H1 (cell line): ENCODE measurements at regions not wholly inside any gene's neighbourhood (a gene's known extent, or its start where the extent isn't known, plus 50 kb on each side); places are given as distances from the start of the nearest gene placed in this dataset.

Source experiments
- CTCF ChIA-PET: fragments of 300-600 bp; sonication (Branson Sonifier 250); formaldehyde crosslinking; loops from one replicate; lab custom pipeline; 2021; ENCODE audit not compliant: partially characterized antibody; lab: Charles Lee
- POLR2A ChIA-PET: fragments of 300-600 bp; sonication (Branson Sonifier 250); formaldehyde crosslinking; loops from one replicate; lab custom pipeline; 2021; ENCODE audit warnings: inconsistent platforms; ENCODE audit not compliant: partially characterized antibody; lab: Charles Lee
- DNase-seq, 2 experiments: peaks; one replicate each; pipeline versions ENCODE4 v3.0.0 to v3.0.0-alpha.2; 2010 to 2022; ENCODE audit warnings: low spot score in 2 of 2, low read depth in 1 of 2, mixed read lengths in 1 of 2
- FAIRE-seq: peaks from 2 replicates; lab custom pipeline; 2011; peaks lifted over from hg19 to GRCh38; lab: Jason Lieb, UNC
- H2AFZ ChIP-seq: 2 replicates; pipeline ENCODE4 v1.8.1; 2012; ENCODE audit warnings: low read length, inconsistent platforms
- H2AK5ac ChIP-seq: 2 replicates; pipeline ENCODE4 v1.6.1; 2013; ENCODE audit warnings: low read depth, low read length
- H2BK120ac ChIP-seq: replicated peaks from 2 replicates; pipeline ENCODE3; 2013; ENCODE audit warnings: low read depth, low read length, inconsistent platforms
- H2BK12ac ChIP-seq: 2 replicates; pipeline ENCODE4 v1.6.1; 2013; ENCODE audit warnings: low read depth, low read length
- H2BK15ac ChIP-seq: 2 replicates; pipeline ENCODE4 v1.6.1; 2013; ENCODE audit warnings: low read length
- H2BK20ac ChIP-seq: 2 replicates; pipeline ENCODE4 v1.6.1; 2013; ENCODE audit warnings: low read length
- H2BK5ac ChIP-seq: 2 replicates; pipeline ENCODE4 v1.6.1; 2013; ENCODE audit warnings: low read depth, low read length
- H3K14ac ChIP-seq: 2 replicates; pipeline ENCODE4 v1.6.1; 2013; ENCODE audit warnings: inconsistent platforms; ENCODE audit not compliant: insufficient read length
- H3K18ac ChIP-seq: 2 replicates; pipeline ENCODE4 v1.6.1; 2013; ENCODE audit warnings: low read length; ENCODE audit errors: extremely low read depth
- H3K23ac ChIP-seq: 2 replicates; pipeline ENCODE4 v1.6.1; 2013; ENCODE audit warnings: inconsistent platforms; ENCODE audit not compliant: insufficient read length
- H3K23me2 ChIP-seq: 2 replicates; pipeline ENCODE4 v1.6.1; 2013; ENCODE audit warnings: low read depth, low read length
- H3K27ac ChIP-seq: 2 replicates; pipeline ENCODE4 v1.6.1; 2011; ENCODE audit warnings: low read depth, low read length, inconsistent platforms
- H3K27me3 ChIP-seq, 4 experiments: replicated peaks in 1 of 4; 1 replicate in 1 of 4; 2 replicates in 3 of 4; pipeline versions ENCODE4 v1.6.1 to v1.8.1; 2011 to 2013; ENCODE audit warnings: low read length in 3 of 4, mild to moderate bottlenecking in 3 of 4, inconsistent platforms in 2 of 4, mixed read lengths in 2 of 4, moderate library complexity in 1 of 4; ENCODE audit not compliant: control insufficient read depth in 3 of 4, insufficient read depth in 3 of 4; ENCODE audit errors: extremely low read depth in 1 of 4
- H3K36me3 ChIP-seq, 4 experiments: 2 replicates each; pipeline versions ENCODE4 v1.6.1 to v1.8.1; 2011 to 2013; ENCODE audit warnings: mild to moderate bottlenecking in 4 of 4, low read length in 3 of 4, moderate library complexity in 2 of 4, control low read depth in 1 of 4, inconsistent platforms in 1 of 4; ENCODE audit not compliant: insufficient read depth in 4 of 4, control insufficient read depth in 2 of 4
- H3K4ac ChIP-seq: replicated peaks from 2 replicates; pipeline ENCODE3; 2013; ENCODE audit warnings: low read length, low read depth, mixed read lengths, inconsistent platforms; ENCODE audit not compliant: insufficient read length
- H3K4me1 ChIP-seq, 4 experiments: replicated peaks in 1 of 4; 1 replicate in 1 of 4; 2 replicates in 3 of 4; pipeline versions ENCODE4 v1.6.1 to v1.8.1; 2011 to 2013; ENCODE audit warnings: low read length in 3 of 4, inconsistent platforms in 2 of 4, mixed read lengths in 1 of 4; ENCODE audit not compliant: insufficient read depth in 4 of 4, control insufficient read depth in 3 of 4
- H3K4me2 ChIP-seq, 2 experiments: 2 replicates each; pipeline versions ENCODE4 v1.6.1 to v1.8.1; 2011 to 2013; ENCODE audit warnings: low read depth in 2 of 2, low read length in 2 of 2, control low read depth in 1 of 2, inconsistent platforms in 1 of 2, mild to moderate bottlenecking in 1 of 2; ENCODE audit not compliant: insufficient read depth in 1 of 2
- H3K4me3 ChIP-seq, 4 experiments: fragments of 200-600, 300-600 bp in 1 of 4; sonication (generic), shearing (Covaris generic), sonication (Bioruptor Twin) in 1 of 4; 2 replicates each; pipeline versions ENCODE4 v1.5.1 to v1.8.1; 2011 to 2016; ENCODE audit warnings: low read length in 4 of 4, low read depth in 3 of 4, control low read depth in 2 of 4, inconsistent platforms in 2 of 4, mild to moderate bottlenecking in 2 of 4, mixed read lengths in 1 of 4, moderate library complexity in 1 of 4; ENCODE audit not compliant: insufficient read depth in 2 of 4; ENCODE audit errors: extremely low read depth in 1 of 4
- H3K56ac ChIP-seq: replicated peaks from 2 replicates; pipeline ENCODE3; 2013; ENCODE audit warnings: low read depth, mild to moderate bottlenecking, mixed read lengths, low read length, inconsistent platforms; ENCODE audit not compliant: insufficient read length
- H3K79me1 ChIP-seq: 2 replicates; pipeline ENCODE4 v1.6.1; 2013; ENCODE audit warnings: low read depth, low read length, control low read depth
- H3K79me2 ChIP-seq, 2 experiments: 2 replicates each; pipeline versions ENCODE4 v1.6.1 to v1.8.1; 2012 to 2013; ENCODE audit warnings: low read length in 2 of 2, mild to moderate bottlenecking in 2 of 2, inconsistent platforms in 1 of 2; ENCODE audit not compliant: insufficient read depth in 2 of 2, control insufficient read depth in 1 of 2
- H3K9ac ChIP-seq, 4 experiments: replicated peaks in 1 of 4; 1 replicate in 1 of 4; 2 replicates in 3 of 4; pipeline versions ENCODE4 v1.6.1 to v1.8.1; 2011 to 2013; ENCODE audit warnings: low read depth in 3 of 4, low read length in 3 of 4, control low read depth in 2 of 4, mild to moderate bottlenecking in 2 of 4, moderate library complexity in 2 of 4, inconsistent platforms in 1 of 4; ENCODE audit errors: extremely low read depth in 1 of 4
- H3K9me3 ChIP-seq, 2 experiments: 2 replicates each; pipeline versions ENCODE4 v1.6.1 to v1.8.1; 2012 to 2013; ENCODE audit warnings: mild to moderate bottlenecking in 2 of 2, moderate library complexity in 2 of 2, control low read depth in 1 of 2, inconsistent platforms in 1 of 2, low read depth in 1 of 2, low read length in 1 of 2, mixed read lengths in 1 of 2; ENCODE audit not compliant: insufficient read depth in 2 of 2
- H4K20me1 ChIP-seq, 2 experiments: replicated peaks in 1 of 2; 2 replicates each; pipeline versions ENCODE3 to v1.8.1; 2011 to 2013; ENCODE audit warnings: inconsistent platforms in 2 of 2, low read length in 2 of 2, mild to moderate bottlenecking in 1 of 2; ENCODE audit not compliant: insufficient read depth in 2 of 2, control insufficient read depth in 1 of 2
- H4K5ac ChIP-seq: 2 replicates; pipeline ENCODE4 v1.6.1; 2013; ENCODE audit warnings: low read length, low read depth, mixed read lengths, inconsistent platforms; ENCODE audit not compliant: insufficient read length
- H4K8ac ChIP-seq: 2 replicates; pipeline ENCODE4 v1.8.0; 2013; ENCODE audit warnings: mild to moderate bottlenecking, moderate library complexity, low read length, inconsistent platforms; ENCODE audit not compliant: insufficient read depth; ENCODE audit errors: extremely low read depth
- H4K91ac ChIP-seq: replicated peaks from 2 replicates; pipeline ENCODE3; 2013; ENCODE audit warnings: low read length, mixed read lengths, inconsistent platforms; ENCODE audit not compliant: insufficient read length
- RAD21 ChIP-seq, 2 experiments: IDR thresholded peaks in 1 of 2; conservative IDR thresholded peaks in 1 of 2; 2 replicates each; pipeline ENCODE4 v1.6.1; 2011; ENCODE audit warnings: low read depth in 2 of 2, low read length in 2 of 2, improper control_type of control experiment in 1 of 2, inconsistent platforms in 1 of 2, mild to moderate bottlenecking in 1 of 2, moderate library complexity in 1 of 2
- SIN3A ChIP-seq, 2 experiments: IDR thresholded peaks in 1 of 2; conservative IDR thresholded peaks in 1 of 2; 2 replicates each; pipeline ENCODE4 v1.6.1; 2011 to 2012; ENCODE audit warnings: low read length in 2 of 2, improper control_type of control experiment in 1 of 2, low read depth in 1 of 2, mild to moderate bottlenecking in 1 of 2
- SP4 ChIP-seq: IDR thresholded peaks from 2 replicates; pipeline ENCODE4 v1.6.1; 2012; ENCODE audit warnings: low read length, inconsistent platforms

- Histone ChIP-seq H3K23ac (no peak overlapping the region), H2BK20ac (no peak overlapping the region), H4K20me1 (no peaks in the 10 kb centered on the region), H3K27ac (no peak overlapping the region), H3K27me3 (no peaks in the 10 kb centered on the region), H3K4me1 (no peaks in the 10 kb centered on the region), H2BK5ac (no peak overlapping the region), H3K56ac (no peak overlapping the region), H3K4me3 (no peak overlapping the region), H3K36me3 (no peaks in the 10 kb centered on the region), H3K79me1 (no peaks in the 10 kb centered on the region), H4K91ac (no peak overlapping the region), H4K8ac (no peak overlapping the region), H2AFZ (no peak overlapping the region)
- CTCF ChIA-PET, result no interaction called here
- POLR2A ChIA-PET, result no interaction called here
- TF ChIP-seq SIN3A (conservative IDR thresholded peaks at IDR 0.05 in 1 of 2, IDR thresholded peaks at IDR 0.05 in 1 of 2; ENCODE audit: low read depth in 1 of 2, low read length in 2 of 2), result no peak
- TF ChIP-seq RAD21 (IDR thresholded peaks at IDR 0.05 in 1 of 2, conservative IDR thresholded peaks at IDR 0.05 in 1 of 2; ENCODE audit: low read depth in 2 of 2, low read length in 2 of 2), result no peak
- TF ChIP-seq SP4, result no peak
- TF ChIP-seq, all 59 proteins: peak for 0
- no peak overlapping the region for H2BK120ac ChIP-seq
- DNase-seq (no peak), FAIRE-seq (no peak)
- no peak overlapping the region for H3K18ac ChIP-seq
- H4K5ac ChIP-seq, result no peak overlapping the region
- no peak overlapping the region for H3K14ac ChIP-seq
- no peak overlapping the region for H3K4ac ChIP-seq
- H3K4me2 ChIP-seq, result no peak overlapping the region
- H3K23me2 ChIP-seq, result no peaks in the 10 kb centered on the region
- no peaks in the 10 kb centered on the region for H3K79me2 ChIP-seq
- no peak overlapping the region for H2AK5ac ChIP-seq
- H3K9me3 ChIP-seq, result no peaks in the 10 kb centered on the region
- H2BK15ac ChIP-seq, result no peak overlapping the region
- no peak overlapping the region for H2BK12ac ChIP-seq
- H3K9ac ChIP-seq, result no peak overlapping the region
Measured at GRCh38 chr4:79831701-79832514, 241.1 kb downstream of the ANTXR2 start.
